ENCODE measurements at regions not wholly inside any gene's neighbourhood (a gene's known extent, or its start where the extent isn't known, plus 50 kb on each side); places are given as distances from the start of the nearest gene placed in this dataset.

GRCh38 chr1:222865718-222866117, 50.9 kb downstream of the DISP1 start:
- Histone ChIP-seq H3K9me3 (no peaks in the 10 kb centered on the region), H3K4me3 (ENCODE audit: low read depth, low read length) (no peak overlapping the region), H3K4me1 (peaks cover 7% of the 10 kb centered on the region; the same call in 1 of the 2 replicates), H3K27me3 (replicated peaks; ENCODE audit: control insufficient read depth, insufficient read depth, low read length) (no peaks in the 10 kb centered on the region), H3K36me3 (ENCODE audit: control insufficient read depth, insufficient read depth, low read length) (no peaks in the 10 kb centered on the region)
- no peaks in the 10 kb centered on the region for H3K36me3 Mint-ChIP-seq (ENCODE audit: insufficient read depth, unreplicated experiment)
- CTCF ChIA-PET = no interaction called here
- no peaks in the 10 kb centered on the region for H3K27me3 Mint-ChIP-seq (ENCODE audit: insufficient read depth, unreplicated experiment)
- H3K4me1 Mint-ChIP-seq (ENCODE audit: low read depth, unreplicated experiment) = no peaks in the 10 kb centered on the region
- DNase-seq = no peak
- no peak overlapping the region for H3K27ac Mint-ChIP-seq (ENCODE audit: unreplicated experiment)
- TF ChIP-seq CTCF (IDR thresholded peaks at IDR 0.05; ENCODE audit: insufficient read depth in 1 of 2, low read depth in 1 of 2, low read length in 1 of 2, severe bottlenecking in 1 of 2, unreplicated experiment in 1 of 2) = no peak
- H3K4me3 Mint-ChIP-seq (ENCODE audit: unreplicated experiment) = no peak overlapping the region
- H3K9me3 Mint-ChIP-seq (ENCODE audit: unreplicated experiment) = no peaks in the 10 kb centered on the region
- POLR2A ChIA-PET = no interaction called here
- no TSS peak for BruUV-seq (replicated peaks)
- intact Hi-C loops (cut with micrococcal nuclease; ENCODE audit: unreplicated experiment) = no loop called here

DNA sequence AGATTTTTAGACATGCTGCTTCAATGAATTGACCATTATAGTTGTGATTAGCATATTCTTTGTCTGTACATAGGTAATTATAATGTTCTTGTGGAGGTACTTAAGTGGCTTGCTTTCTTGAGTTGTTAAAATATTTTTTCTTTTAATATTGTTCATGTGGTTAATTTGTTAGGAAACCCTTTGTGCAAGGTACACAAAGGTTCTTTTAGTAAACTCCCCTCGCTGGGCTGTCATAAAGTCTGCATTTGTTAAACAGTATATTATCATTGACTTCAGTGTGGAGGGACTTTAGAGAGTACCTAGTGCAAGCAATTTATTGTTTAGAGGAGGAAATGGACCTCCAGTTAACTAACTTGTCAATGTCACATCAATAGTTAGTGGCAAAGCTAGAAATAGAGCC, 52.5 kb downstream of the DISP1 start:
- no peaks in the 10 kb centered on the region for H3K4me1 ChIP-seq
- no peak overlapping the region for H3K4me3 ChIP-seq (ENCODE audit: low read depth, low read length)
- no peak overlapping the region for H3K4me3 Mint-ChIP-seq (ENCODE audit: unreplicated experiment)
- no peak overlapping the region for H3K27ac Mint-ChIP-seq (ENCODE audit: unreplicated experiment)
- no peaks in the 10 kb centered on the region for H3K36me3 ChIP-seq (ENCODE audit: control insufficient read depth, insufficient read depth, low read length)
- no peaks in the 10 kb centered on the region for H3K9me3 Mint-ChIP-seq (ENCODE audit: unreplicated experiment)
- H3K36me3 Mint-ChIP-seq (ENCODE audit: insufficient read depth, unreplicated experiment) = no peaks in the 10 kb centered on the region
- ChIA-PET CTCF (no interaction called here), POLR2A (no interaction called here)
- no peaks in the 10 kb centered on the region for H3K4me1 Mint-ChIP-seq (ENCODE audit: low read depth, unreplicated experiment)
- intact Hi-C loops (cut with micrococcal nuclease; ENCODE audit: unreplicated experiment) = no loop called here
- H3K27me3 ChIP-seq (replicated peaks; ENCODE audit: control insufficient read depth, insufficient read depth, low read length) = no peaks in the 10 kb centered on the region
- no peaks in the 10 kb centered on the region for H3K27me3 Mint-ChIP-seq (ENCODE audit: insufficient read depth, unreplicated experiment)
- H3K9me3 ChIP-seq = no peaks in the 10 kb centered on the region
- DNase-seq = no peak
- TF ChIP-seq CTCF (IDR thresholded peaks at IDR 0.05; ENCODE audit: insufficient read depth in 1 of 2, low read depth in 1 of 2, low read length in 1 of 2, severe bottlenecking in 1 of 2, unreplicated experiment in 1 of 2) = no peak
- no TSS peak for BruUV-seq (replicated peaks)

GRCh38 chr1:222876182-222876581, 61.3 kb downstream of the DISP1 start:
- ChIA-PET POLR2A (no interaction called here), CTCF (no interaction called here)
- no peaks in the 10 kb centered on the region for H3K9me3 ChIP-seq
- no peaks in the 10 kb centered on the region for H3K27me3 ChIP-seq (replicated peaks; ENCODE audit: control insufficient read depth, insufficient read depth, low read length)
- no peaks in the 10 kb centered on the region for H3K4me1 Mint-ChIP-seq (ENCODE audit: low read depth, unreplicated experiment)
- no peaks in the 10 kb centered on the region for H3K36me3 ChIP-seq (ENCODE audit: control insufficient read depth, insufficient read depth, low read length)
- BruUV-seq (replicated peaks) = no TSS peak
- no peak for DNase-seq
- no peaks in the 10 kb centered on the region for H3K27me3 Mint-ChIP-seq (ENCODE audit: insufficient read depth, unreplicated experiment)
- no peak overlapping the region for H3K27ac Mint-ChIP-seq (ENCODE audit: unreplicated experiment)
- H3K4me3 ChIP-seq (ENCODE audit: low read depth, low read length) = no peak overlapping the region
- no peak overlapping the region for H3K4me3 Mint-ChIP-seq (ENCODE audit: unreplicated experiment)
- TF ChIP-seq CTCF (IDR thresholded peaks at IDR 0.05; ENCODE audit: insufficient read depth in 1 of 2, low read depth in 1 of 2, low read length in 1 of 2, severe bottlenecking in 1 of 2, unreplicated experiment in 1 of 2) = no peak
- H3K9me3 Mint-ChIP-seq (ENCODE audit: unreplicated experiment) = peaks cover 10% of the 10 kb centered on the region
- intact Hi-C loops (cut with micrococcal nuclease; ENCODE audit: unreplicated experiment) = no loop called here
- no peaks in the 10 kb centered on the region for H3K4me1 ChIP-seq
- no peaks in the 10 kb centered on the region for H3K36me3 Mint-ChIP-seq (ENCODE audit: insufficient read depth, unreplicated experiment)

Measured in Caco-2 (cell line).